OCI-LY3 (cell line): ENCODE measurements at regions not wholly inside any gene's neighbourhood (a gene's known extent, or its start where the extent isn't known, plus 50 kb on each side); places are given as distances from the start of the nearest gene placed in this dataset.

Experiments used
- CTCF ChIP-seq: fragments of 200-600, 300-600 bp; sonication (generic); IDR thresholded peaks from 2 replicates; pipeline ENCODE4 v1.5.1; 2014; ENCODE audit warnings: antibody characterized with exemption, low read length, low read depth
- EZH2phosphoT487 ChIP-seq: fragments of 200-600 bp; shearing (Covaris generic); IDR thresholded peaks from 2 replicates; pipeline ENCODE4 v1.6.1; 2018; ENCODE audit warnings: antibody characterized with exemption, mixed run types, low read depth

GRCh38 chr10:8477300-8477699, 422.8 kb downstream of the GATA3 start:
- TF ChIP-seq CTCF, result no peak
- TF ChIP-seq EZH2phosphoT487, result no peak
